ENCODE measurements at regions not wholly inside any gene's neighbourhood (a gene's known extent, or its start where the extent isn't known, plus 50 kb on each side); places are given as distances from the start of the nearest gene placed in this dataset.
A peak's percentile ranks its signal among the peaks of the same experiment; 100 is the strongest.

DNA sequence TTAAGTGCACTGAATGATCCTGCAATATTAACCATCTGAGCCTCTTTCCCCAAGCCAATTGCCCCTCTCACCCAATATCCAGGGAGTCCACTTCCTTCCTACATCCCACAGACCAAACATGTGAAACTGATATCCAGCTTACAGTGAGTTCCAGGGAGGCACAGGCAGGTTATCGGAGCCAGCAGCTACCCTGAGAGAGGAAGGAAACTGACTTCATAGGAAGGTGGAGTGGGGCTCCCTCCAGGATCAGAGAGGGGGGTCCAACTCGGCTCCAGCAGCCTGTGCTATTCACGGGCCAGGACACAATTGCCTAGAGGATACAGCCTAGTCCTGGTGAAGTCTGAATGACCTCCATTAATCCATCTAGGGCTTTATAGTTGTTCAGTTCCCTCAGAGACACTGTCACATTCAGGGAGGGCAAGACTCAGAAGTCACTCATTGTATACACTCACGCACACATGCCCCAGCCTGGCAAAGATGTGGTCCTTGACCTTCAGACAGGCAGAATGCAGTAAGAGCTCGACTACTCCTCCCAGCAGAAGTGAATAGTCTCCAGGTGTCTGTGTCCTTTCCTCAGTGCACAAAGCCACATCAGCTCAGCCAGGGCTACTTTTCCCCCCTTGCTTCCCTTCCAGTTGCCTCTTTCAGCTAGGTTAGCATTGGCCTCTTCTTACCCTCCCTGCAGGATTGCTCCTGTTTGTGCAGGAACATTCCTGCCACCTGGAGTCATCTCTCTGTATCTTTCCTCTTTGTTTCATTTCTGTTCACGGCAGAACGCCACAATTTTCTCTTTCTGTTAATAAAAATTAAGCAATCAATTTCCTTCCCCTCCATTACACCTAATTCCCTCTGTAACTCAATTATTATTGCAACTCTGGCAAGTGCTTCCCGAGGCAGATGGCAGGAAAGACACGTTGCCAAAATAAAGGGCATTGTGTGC is 501.7 kb downstream of the ARHGEF28 start:
- no peak for DNase-seq

DNA sequence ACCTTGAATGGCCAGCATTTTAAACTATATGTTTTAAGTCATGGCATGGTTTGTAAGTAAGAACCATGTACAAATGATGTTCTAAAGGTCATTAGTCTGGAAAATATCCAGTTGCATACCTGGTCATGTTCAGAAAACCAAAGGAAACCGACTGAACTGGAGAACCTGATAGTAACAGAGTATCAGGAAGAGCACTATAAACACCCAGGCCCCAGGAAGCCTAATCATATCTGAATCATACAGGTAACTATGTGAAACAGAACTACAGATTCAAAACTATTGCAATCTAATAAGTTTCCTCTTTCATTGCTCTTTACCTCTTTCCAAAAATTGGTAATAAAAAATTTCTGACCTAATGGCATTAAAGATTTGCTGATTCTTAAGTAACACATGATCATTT is 500.3 kb downstream of the ARHGEF28 start:
- no peak for DNase-seq

GRCh38 chr5:74124826-74125225 is 498.8 kb downstream of the ARHGEF28 start:
- no peak for DNase-seq

- no peak for DNase-seq
These were observed 497.9 kb downstream of the ARHGEF28 start for GRCh38 chr5:74123929-74124328.

DNA sequence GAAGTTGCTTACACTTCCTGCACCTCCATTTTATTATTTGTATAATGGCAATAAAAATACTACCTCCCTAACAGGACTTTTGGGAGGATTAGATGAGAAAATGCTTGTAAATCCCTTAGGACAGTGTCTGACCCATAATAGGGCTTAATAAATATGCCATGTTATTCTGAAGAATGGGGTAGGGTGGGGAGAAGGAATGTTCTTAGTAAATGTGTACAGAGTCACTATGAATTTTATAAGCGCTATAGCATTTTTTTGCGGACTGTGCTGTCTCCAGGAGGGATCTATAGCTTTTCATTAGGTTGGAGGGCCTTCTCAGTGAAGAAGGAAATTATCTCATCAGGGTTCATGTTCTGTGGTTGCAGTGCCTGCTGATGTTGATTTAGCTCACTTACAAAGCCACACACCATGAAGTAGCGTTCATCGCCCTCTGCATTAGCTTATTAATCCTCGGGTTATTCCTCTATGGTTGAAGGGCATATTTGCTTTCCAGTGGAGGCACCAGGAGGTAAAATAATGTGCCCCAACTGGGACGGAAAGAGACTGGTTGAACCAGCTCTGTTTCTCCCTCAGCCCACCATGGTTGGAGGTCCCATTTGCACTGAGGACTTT is 497.1 kb downstream of the ARHGEF28 start:
- DNase-seq = no peak

- no peak for DNase-seq
These were observed 496.2 kb downstream of the ARHGEF28 start for GRCh38 chr5:74122175-74122574.

GRCh38 chr5:74120585-74120984 is 494.6 kb downstream of the ARHGEF28 start:
- DNase-seq = no peak

DNA sequence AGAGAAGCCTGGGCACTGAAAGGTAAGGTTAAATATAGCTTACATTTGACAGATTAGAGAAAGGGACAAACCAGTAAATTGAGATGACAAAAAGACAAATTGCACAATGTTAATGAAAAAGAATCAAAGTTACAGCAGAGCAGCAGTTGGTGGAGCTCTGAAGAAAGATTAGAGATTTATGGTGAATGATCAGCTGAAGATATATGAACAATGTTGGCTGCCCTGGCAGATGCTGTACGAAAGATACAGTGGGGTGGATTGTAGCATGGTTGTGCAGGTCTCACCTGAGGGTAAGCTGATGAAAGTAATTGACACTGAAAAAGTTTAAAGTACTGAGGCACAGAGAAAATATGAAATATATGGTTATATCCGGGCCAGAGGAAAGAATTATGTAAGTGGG is 492.1 kb downstream of the ARHGEF28 start:
- DNase-seq = no peak

DNA sequence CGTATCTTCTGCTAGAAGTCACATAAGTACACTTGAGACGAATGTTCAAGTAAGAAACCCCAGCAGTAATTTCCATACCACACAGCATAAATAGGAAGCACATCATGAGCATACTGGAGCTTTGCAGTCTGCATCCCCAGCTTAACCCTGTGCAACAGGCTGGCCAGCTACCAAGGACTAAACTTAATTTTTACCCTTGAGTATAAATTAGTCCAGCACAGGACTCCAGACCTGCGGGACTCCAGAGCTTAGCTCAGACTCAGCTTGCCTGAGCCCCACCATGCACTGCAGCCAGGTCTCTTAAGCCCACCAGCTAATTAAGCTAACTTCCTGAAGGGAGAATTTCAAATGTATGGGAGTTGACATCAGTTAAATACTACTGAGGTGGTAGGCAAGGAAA is 491.0 kb downstream of the ARHGEF28 start:
- DNase-seq = no peak

- no peak for DNase-seq
These were observed 490.3 kb downstream of the ARHGEF28 start for GRCh38 chr5:74116266-74116665.

- DNase-seq = no peak
These were observed 487.9 kb downstream of the ARHGEF28 start for GRCh38 chr5:74113927-74114326.

DNA sequence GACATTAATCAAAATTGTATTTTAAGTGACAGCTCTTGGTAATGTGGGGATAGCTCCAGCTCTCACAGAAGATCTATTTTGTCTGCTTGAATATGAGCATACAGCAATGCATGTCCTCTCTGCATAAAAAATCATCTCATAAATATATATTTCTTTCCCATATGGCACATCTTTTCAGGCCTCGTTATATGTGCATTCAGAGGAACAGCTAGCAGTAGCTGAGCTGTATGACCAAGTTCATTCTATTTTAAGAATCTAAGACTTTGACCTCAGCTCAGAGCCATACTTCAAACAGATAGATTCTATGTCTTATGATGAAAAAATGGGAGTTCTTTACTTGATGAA is 487.2 kb downstream of the ARHGEF28 start:
- no peak for DNase-seq

- DNase-seq = peak; percentile 74
These were observed 486.6 kb downstream of the ARHGEF28 start for GRCh38 chr5:74112372-74113195.

- no peak for DNase-seq
These were observed 485.8 kb downstream of the ARHGEF28 start for GRCh38 chr5:74111764-74112163.

DNA sequence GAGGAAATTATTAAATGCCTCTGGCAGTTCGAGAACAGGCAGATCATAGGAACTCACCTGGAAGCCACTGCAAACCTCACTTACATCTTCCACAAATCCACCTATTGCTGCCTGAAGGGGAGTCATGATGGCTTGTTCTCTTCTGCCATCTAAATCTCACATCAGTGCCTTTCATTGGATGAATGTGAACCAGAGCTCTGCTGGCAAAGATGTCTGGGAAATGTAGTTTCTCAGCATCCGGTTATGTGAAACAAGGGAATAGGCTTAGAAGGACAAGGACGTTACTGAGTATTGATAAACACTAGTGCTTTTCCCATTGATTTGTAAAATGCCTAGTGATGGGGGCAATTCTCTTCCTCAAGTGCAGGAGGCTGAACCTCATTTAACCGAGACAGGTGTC is 483.3 kb downstream of the ARHGEF28 start:
- DNase-seq = no peak

DNA sequence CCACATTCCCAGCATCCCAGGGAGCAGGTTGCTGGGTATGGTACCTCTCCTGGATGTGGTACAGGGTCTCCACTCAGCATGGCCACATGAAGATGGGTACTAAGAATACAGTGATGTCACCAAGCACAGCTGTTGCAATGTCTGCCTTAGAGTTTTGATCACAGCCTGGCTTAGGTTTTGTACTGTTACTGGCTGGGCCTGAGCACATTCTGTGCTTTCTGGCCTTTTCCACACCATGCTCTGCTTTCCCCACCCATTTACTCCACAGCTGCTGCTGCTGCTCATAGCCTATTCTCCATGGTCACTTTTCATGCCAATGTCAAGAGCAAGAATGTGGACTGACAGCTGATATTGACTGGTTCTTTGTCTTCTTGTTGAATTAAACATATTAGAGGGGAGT is 481.9 kb downstream of the ARHGEF28 start:
- peak; percentile 52 for DNase-seq

GRCh38 chr5:74105126-74105780 is 479.3 kb downstream of the ARHGEF28 start:
- DNase-seq = no peak

DNA sequence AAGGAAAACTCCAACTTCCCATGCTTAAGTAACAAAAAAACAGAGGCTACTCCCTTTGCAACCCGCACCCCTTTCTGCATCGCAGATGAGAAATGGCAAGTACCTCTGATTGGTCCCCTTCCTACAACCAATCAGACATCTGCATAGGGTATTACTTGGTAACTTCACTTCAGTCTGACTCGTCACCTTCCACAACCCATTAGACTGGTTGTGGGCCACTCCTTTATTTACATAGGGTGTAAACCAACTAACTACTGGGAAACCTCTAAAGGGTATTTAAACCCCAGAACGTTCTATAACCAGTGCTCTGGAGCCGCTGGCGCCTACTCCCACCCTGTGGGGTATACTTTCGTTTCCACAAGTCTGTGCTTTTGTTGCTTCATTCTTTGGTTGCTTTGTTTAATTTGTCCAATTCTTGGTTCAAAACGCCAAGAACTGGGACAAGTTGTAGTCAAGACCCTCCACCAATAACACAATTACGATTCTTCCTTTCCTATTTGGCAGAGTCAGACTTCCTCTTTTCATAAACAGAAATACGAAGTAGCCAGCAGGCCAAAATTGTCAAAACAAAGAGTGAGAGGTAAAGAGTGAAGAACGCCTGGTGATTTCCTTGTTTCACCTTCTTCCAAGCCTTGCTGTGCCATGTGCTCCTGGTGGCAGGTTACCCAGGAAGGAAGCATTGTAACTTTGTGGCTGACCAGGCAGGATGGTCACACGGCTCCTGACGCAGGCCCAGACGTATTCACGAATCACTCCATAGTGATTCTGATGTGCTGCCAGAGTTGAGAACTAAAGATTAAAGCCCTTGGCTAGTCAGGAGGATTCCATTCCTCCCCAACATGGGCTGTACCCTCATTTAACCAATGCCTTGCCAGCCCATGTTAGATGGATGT is 477.4 kb downstream of the ARHGEF28 start:
- no peak for DNase-seq

- no peak for DNase-seq
These were observed 474.3 kb downstream of the ARHGEF28 start for GRCh38 chr5:74100268-74100665.

DNA sequence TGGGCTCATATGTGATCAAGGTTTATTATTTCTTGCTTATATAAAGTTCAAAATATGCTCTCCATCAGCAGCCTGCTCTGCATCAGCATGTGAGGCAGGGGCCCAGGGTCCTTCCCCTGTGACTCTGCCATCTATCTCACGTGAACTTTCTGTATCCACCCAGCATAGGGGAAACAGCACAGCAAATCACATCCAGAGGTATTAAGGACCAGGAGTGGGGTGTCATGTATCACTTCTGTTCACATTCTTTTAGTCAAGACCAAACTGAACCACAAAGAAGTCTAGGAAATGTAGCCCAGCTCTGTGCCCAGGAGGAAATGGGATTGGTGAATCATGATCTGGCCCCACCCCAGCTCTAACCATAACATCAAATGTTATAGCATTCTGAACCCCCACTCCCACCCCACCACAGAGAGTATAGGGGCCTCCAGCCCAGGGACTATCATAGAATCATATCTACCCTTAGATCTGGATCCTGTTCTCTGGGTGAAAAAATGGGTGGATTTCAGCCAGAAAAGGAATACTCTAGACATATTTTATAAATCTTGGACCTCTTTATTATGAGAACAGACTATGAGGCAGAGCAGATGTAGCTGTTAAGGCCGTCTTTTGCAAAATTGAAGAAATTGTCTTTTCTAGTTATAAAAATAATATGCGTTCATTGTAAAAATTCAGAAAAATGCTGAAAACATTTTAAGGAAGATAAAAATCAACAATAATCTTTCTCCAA is 473.7 kb downstream of the ARHGEF28 start:
- DNase-seq = no peak

Data from muscle of arm (tissue), 1 donor.